Gastrocnemius medialis (tissue), 4 donors: ENCODE measurements at regions not wholly inside any gene's neighbourhood (a gene's known extent, or its start where the extent isn't known, plus 50 kb on each side); places are given as distances from the start of the nearest gene placed in this dataset.

Experiments used
- POLR2A ChIP-seq, 2 donors: fragments of 450-650 bp; IDR thresholded peaks; one replicate each; pipeline ENCODE4 v1.6.1; 2017; ENCODE audit warnings: antibody characterized with exemption in 2 of 2, mild to moderate bottlenecking in 2 of 2, moderate library complexity in 2 of 2
- TF ChIP-seq, protein P1 (sequence below), 5 experiments: fragments of 450-650 bp in 3 of 5; fragments of 200-600 bp in 2 of 5; sonication (generic) in 2 of 5; IDR thresholded peaks in 4 of 5; conservative IDR thresholded peaks in 1 of 5; 1 replicate in 4 of 5; 2 replicates in 1 of 5; pipeline ENCODE4 v1.5.1; 2016 to 2019; ENCODE audit warnings: antibody characterized with exemption in 5 of 5, mild to moderate bottlenecking in 3 of 5, moderate library complexity in 3 of 5

DNA sequence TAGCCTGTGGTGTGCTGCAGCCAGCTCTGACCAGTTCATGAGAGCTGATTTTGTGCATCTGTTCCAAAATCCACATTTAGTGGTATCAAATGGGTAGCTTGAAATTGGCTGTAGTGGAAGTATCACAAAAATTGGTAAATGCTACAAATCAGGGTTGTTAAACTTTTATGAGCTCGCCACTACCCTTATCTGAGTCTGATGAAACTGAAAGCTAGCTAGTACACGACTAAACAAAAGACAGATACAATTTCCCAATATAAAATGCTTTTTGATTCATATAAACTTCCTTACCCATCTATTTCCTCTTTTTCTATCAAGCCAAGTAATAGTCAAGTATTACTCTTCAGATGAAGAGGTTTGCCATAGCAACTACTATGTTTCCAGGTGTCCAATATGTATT, 392.0 kb downstream of the TMEM161B start:
- TF ChIP-seq, protein P1, sequence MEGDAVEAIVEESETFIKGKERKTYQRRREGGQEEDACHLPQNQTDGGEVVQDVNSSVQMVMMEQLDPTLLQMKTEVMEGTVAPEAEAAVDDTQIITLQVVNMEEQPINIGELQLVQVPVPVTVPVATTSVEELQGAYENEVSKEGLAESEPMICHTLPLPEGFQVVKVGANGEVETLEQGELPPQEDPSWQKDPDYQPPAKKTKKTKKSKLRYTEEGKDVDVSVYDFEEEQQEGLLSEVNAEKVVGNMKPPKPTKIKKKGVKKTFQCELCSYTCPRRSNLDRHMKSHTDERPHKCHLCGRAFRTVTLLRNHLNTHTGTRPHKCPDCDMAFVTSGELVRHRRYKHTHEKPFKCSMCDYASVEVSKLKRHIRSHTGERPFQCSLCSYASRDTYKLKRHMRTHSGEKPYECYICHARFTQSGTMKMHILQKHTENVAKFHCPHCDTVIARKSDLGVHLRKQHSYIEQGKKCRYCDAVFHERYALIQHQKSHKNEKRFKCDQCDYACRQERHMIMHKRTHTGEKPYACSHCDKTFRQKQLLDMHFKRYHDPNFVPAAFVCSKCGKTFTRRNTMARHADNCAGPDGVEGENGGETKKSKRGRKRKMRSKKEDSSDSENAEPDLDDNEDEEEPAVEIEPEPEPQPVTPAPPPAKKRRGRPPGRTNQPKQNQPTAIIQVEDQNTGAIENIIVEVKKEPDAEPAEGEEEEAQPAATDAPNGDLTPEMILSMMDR (IDR thresholded peaks at IDR 0.05 in 4 of 5, conservative IDR thresholded peaks at IDR 0.05 in 1 of 5): no peak
- no peak for TF ChIP-seq POLR2A (IDR thresholded peaks at IDR 0.05)
